PC-9 (cell line): ENCODE measurements at regions not wholly inside any gene's neighbourhood (a gene's known extent, or its start where the extent isn't known, plus 50 kb on each side); places are given as distances from the start of the nearest gene placed in this dataset.

Experiments used
- CTCF ChIP-seq: fragments of 200-600 bp; sonication (generic); conservative IDR thresholded peaks from 2 replicates; pipeline ENCODE4 v1.6.1; 2017; ENCODE audit warnings: mixed run types, antibody characterized with exemption, mild to moderate bottlenecking, moderate library complexity
- EZH2 ChIP-seq: fragments of 200-600 bp; sonication (generic); IDR thresholded peaks from 2 replicates; pipeline ENCODE4 v1.8.0; 2017; ENCODE audit warnings: antibody characterized with exemption, low read depth

- TF ChIP-seq CTCF = no peak
- no peak for TF ChIP-seq EZH2
Observed at GRCh38 chr10:130967784-130968183, 343.7 kb downstream of the TCERG1L start.
